AG09319 (cell line): ENCODE measurements at regions not wholly inside any gene's neighbourhood (a gene's known extent, or its start where the extent isn't known, plus 50 kb on each side); places are given as distances from the start of the nearest gene placed in this dataset.

Experiments
- DNase-seq: peaks from one replicate; pipeline ENCODE4 v3.0.0-alpha.2; 2010; ENCODE audit warnings: low read depth; ENCODE audit errors: extremely low read depth
- TF ChIP-seq, protein P1 (sequence below): IDR thresholded peaks from 2 replicates; pipeline ENCODE4 v1.5.1; 2011; ENCODE audit warnings: low read depth, mild to moderate bottlenecking, inconsistent platforms, low read length, moderate library complexity

- TF ChIP-seq, protein P1, sequence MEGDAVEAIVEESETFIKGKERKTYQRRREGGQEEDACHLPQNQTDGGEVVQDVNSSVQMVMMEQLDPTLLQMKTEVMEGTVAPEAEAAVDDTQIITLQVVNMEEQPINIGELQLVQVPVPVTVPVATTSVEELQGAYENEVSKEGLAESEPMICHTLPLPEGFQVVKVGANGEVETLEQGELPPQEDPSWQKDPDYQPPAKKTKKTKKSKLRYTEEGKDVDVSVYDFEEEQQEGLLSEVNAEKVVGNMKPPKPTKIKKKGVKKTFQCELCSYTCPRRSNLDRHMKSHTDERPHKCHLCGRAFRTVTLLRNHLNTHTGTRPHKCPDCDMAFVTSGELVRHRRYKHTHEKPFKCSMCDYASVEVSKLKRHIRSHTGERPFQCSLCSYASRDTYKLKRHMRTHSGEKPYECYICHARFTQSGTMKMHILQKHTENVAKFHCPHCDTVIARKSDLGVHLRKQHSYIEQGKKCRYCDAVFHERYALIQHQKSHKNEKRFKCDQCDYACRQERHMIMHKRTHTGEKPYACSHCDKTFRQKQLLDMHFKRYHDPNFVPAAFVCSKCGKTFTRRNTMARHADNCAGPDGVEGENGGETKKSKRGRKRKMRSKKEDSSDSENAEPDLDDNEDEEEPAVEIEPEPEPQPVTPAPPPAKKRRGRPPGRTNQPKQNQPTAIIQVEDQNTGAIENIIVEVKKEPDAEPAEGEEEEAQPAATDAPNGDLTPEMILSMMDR = no peak
These were observed 60.5 kb upstream of the ADGRG2 start for GRCh38 chrX:19182785-19183184.

DNA sequence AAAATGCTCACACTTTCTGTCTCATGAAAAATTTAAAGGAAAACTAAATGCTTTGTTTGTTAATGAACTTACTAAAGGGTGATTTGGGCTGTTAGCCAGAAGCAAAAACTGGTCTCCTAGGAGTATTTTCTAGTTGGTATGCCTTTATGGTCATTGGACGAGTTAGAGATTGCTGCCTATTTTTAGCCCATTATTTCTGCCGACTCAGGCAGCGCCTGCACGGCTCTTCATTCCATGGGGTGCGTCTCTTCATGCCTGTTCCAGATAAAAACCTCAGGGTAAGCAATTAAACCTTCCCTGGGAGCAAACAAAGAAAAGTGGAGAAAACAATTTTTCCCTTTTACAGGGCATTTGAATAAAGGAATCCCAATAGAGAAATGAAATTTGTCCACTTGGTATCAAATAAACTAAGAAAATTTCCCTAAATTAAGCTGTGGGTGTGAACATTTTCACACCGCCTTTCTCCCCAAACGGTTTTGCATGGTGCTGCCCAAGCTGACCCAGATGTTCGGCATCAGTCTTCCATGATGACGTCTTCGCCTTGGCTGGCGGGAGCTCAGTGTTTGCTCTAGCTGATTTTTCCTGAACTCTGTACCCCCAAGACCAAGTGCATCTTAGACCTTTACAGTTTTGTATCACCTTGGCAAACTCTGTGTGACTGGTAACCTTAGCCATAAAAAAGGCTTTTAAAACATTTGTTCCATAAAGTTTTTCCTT, 61.7 kb upstream of the ADGRG2 start:
- TF ChIP-seq, protein P1 = no peak
- no peak for DNase-seq

More at GRCh38 chrX:19182785-19183184, 60.5 kb upstream of the ADGRG2 start:
- DNase-seq = no peak

GRCh38 chrX:19188566-19188965, 66.3 kb upstream of the ADGRG2 start:
- DNase-seq = no peak
- TF ChIP-seq, protein P1 = no peak

DNA sequence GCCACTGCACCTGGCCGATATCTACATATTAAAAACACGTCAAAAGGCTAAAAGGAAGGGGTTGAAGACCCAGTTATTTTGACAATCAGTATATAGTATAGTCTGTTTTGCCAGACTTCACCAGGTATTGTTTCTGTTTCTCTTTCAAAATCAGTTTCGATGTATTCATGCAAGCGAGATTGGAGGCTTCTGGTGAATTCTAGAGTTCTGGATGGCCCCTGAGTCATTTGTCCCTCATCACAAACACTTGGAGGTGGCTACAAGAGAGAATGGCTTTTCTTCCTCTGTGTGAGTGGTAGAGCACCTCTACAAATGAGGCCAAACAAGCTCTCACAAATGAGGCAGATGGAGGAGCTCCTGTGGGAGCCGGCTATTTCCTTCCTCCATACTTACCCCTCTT, 68.6 kb upstream of the ADGRG2 start:
- TF ChIP-seq, protein P1 = no peak
- DNase-seq = no peak

DNA sequence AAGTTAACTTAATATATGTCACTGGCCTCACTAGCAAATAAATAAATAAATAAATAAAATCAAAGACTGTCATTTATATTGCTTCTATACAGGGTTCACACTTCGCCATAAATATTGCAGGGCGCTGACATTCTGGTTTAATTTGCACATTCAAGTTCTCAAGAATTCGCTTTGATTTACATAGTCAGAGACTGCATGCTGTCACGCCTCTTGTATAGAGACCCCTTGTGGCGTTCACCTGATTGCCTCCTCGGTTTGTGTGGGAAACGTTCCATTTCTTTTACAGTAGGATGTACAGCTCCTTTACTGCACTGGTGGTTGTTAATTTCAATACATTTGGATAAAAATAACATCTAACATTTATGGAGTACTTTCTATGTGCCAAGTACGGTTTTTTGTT, 71.3 kb upstream of the ADGRG2 start:
- no peak for DNase-seq
- TF ChIP-seq, protein P1 = no peak

DNA sequence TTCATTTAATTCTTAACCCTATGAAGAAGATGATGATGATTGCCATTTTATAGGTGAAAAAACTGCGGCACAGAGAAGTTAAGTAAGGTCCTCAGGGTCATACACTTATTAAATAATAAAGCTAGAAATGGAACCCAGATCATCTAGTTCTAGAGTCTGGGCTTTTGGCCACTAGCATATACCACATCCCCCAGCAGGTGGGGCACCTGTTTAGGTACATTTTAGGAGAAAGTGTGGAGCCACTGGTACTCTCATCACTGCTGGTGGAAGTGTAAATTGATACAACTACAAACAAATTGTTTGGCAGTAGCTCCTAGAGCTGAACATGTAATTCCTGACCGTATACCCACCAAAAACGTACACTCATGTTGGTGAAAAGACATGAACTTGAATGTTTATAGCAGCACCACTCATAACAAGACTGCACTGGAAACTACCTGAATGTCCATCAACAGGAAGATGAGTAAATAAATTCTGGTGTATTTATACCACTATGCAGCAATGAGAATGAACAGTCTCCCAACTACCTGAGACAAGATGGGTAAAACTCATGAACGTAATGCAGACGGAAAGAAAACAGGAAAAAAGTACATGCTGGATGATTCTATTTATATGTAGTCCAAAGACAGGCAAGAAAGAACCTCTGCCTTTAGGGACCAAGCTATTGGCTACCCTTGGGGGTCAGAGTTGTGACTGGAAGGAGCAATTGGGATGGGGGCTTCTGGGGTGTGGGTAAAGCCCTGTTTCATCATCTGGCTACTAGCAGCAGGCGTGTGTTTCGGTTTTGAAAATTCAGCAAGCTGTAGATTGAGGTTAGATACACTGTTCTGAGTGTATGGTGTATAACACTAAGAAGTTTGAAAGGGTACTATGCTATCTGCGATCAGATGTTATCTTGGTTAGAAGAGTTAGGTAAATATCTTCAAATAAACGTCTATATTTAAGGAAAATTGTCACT, 72.3 kb upstream of the ADGRG2 start:
- no peak for DNase-seq
- TF ChIP-seq, protein P1 = no peak

- no peak for DNase-seq
- TF ChIP-seq, protein P1 = no peak
These were observed 73.0 kb upstream of the ADGRG2 start for GRCh38 chrX:19195243-19195610.
